H1 (cell line): ENCODE measurements at regions not wholly inside any gene's neighbourhood (a gene's known extent, or its start where the extent isn't known, plus 50 kb on each side); places are given as distances from the start of the nearest gene placed in this dataset.

Source experiments
- CTCF ChIA-PET: fragments of 300-600 bp; sonication (Branson Sonifier 250); formaldehyde crosslinking; loops from one replicate; lab custom pipeline; 2021; ENCODE audit not compliant: partially characterized antibody; lab: Charles Lee
- POLR2A ChIA-PET: fragments of 300-600 bp; sonication (Branson Sonifier 250); formaldehyde crosslinking; loops from one replicate; lab custom pipeline; 2021; ENCODE audit warnings: inconsistent platforms; ENCODE audit not compliant: partially characterized antibody; lab: Charles Lee
- DNase-seq, 2 experiments: peaks; one replicate each; pipeline versions ENCODE4 v3.0.0 to v3.0.0-alpha.2; 2010 to 2022; ENCODE audit warnings: low spot score in 2 of 2, low read depth in 1 of 2, mixed read lengths in 1 of 2
- FAIRE-seq: peaks from 2 replicates; lab custom pipeline; 2011; peaks lifted over from hg19 to GRCh38; lab: Jason Lieb, UNC
- H2AFZ ChIP-seq: 2 replicates; pipeline ENCODE4 v1.8.1; 2012; ENCODE audit warnings: low read length, inconsistent platforms
- H2AK5ac ChIP-seq: 2 replicates; pipeline ENCODE4 v1.6.1; 2013; ENCODE audit warnings: low read depth, low read length
- H2BK120ac ChIP-seq: replicated peaks from 2 replicates; pipeline ENCODE3; 2013; ENCODE audit warnings: low read depth, low read length, inconsistent platforms
- H2BK12ac ChIP-seq: 2 replicates; pipeline ENCODE4 v1.6.1; 2013; ENCODE audit warnings: low read depth, low read length
- H2BK15ac ChIP-seq: 2 replicates; pipeline ENCODE4 v1.6.1; 2013; ENCODE audit warnings: low read length
- H2BK20ac ChIP-seq: 2 replicates; pipeline ENCODE4 v1.6.1; 2013; ENCODE audit warnings: low read length
- H2BK5ac ChIP-seq: 2 replicates; pipeline ENCODE4 v1.6.1; 2013; ENCODE audit warnings: low read depth, low read length
- H3K14ac ChIP-seq: 2 replicates; pipeline ENCODE4 v1.6.1; 2013; ENCODE audit warnings: inconsistent platforms; ENCODE audit not compliant: insufficient read length
- H3K18ac ChIP-seq: 2 replicates; pipeline ENCODE4 v1.6.1; 2013; ENCODE audit warnings: low read length; ENCODE audit errors: extremely low read depth
- H3K23ac ChIP-seq: 2 replicates; pipeline ENCODE4 v1.6.1; 2013; ENCODE audit warnings: inconsistent platforms; ENCODE audit not compliant: insufficient read length
- H3K23me2 ChIP-seq: 2 replicates; pipeline ENCODE4 v1.6.1; 2013; ENCODE audit warnings: low read depth, low read length
- H3K27ac ChIP-seq: 2 replicates; pipeline ENCODE4 v1.6.1; 2011; ENCODE audit warnings: low read depth, low read length, inconsistent platforms
- H3K27me3 ChIP-seq, 4 experiments: replicated peaks in 1 of 4; 1 replicate in 1 of 4; 2 replicates in 3 of 4; pipeline versions ENCODE4 v1.6.1 to v1.8.1; 2011 to 2013; ENCODE audit warnings: low read length in 3 of 4, mild to moderate bottlenecking in 3 of 4, inconsistent platforms in 2 of 4, mixed read lengths in 2 of 4, moderate library complexity in 1 of 4; ENCODE audit not compliant: control insufficient read depth in 3 of 4, insufficient read depth in 3 of 4; ENCODE audit errors: extremely low read depth in 1 of 4
- H3K36me3 ChIP-seq, 4 experiments: 2 replicates each; pipeline versions ENCODE4 v1.6.1 to v1.8.1; 2011 to 2013; ENCODE audit warnings: mild to moderate bottlenecking in 4 of 4, low read length in 3 of 4, moderate library complexity in 2 of 4, control low read depth in 1 of 4, inconsistent platforms in 1 of 4; ENCODE audit not compliant: insufficient read depth in 4 of 4, control insufficient read depth in 2 of 4
- H3K4ac ChIP-seq: replicated peaks from 2 replicates; pipeline ENCODE3; 2013; ENCODE audit warnings: low read length, low read depth, mixed read lengths, inconsistent platforms; ENCODE audit not compliant: insufficient read length
- H3K4me1 ChIP-seq, 4 experiments: replicated peaks in 1 of 4; 1 replicate in 1 of 4; 2 replicates in 3 of 4; pipeline versions ENCODE4 v1.6.1 to v1.8.1; 2011 to 2013; ENCODE audit warnings: low read length in 3 of 4, inconsistent platforms in 2 of 4, mixed read lengths in 1 of 4; ENCODE audit not compliant: insufficient read depth in 4 of 4, control insufficient read depth in 3 of 4
- H3K4me2 ChIP-seq, 2 experiments: 2 replicates each; pipeline versions ENCODE4 v1.6.1 to v1.8.1; 2011 to 2013; ENCODE audit warnings: low read depth in 2 of 2, low read length in 2 of 2, control low read depth in 1 of 2, inconsistent platforms in 1 of 2, mild to moderate bottlenecking in 1 of 2; ENCODE audit not compliant: insufficient read depth in 1 of 2
- H3K4me3 ChIP-seq, 4 experiments: fragments of 200-600, 300-600 bp in 1 of 4; sonication (generic), shearing (Covaris generic), sonication (Bioruptor Twin) in 1 of 4; 2 replicates each; pipeline versions ENCODE4 v1.5.1 to v1.8.1; 2011 to 2016; ENCODE audit warnings: low read length in 4 of 4, low read depth in 3 of 4, control low read depth in 2 of 4, inconsistent platforms in 2 of 4, mild to moderate bottlenecking in 2 of 4, mixed read lengths in 1 of 4, moderate library complexity in 1 of 4; ENCODE audit not compliant: insufficient read depth in 2 of 4; ENCODE audit errors: extremely low read depth in 1 of 4
- H3K56ac ChIP-seq: replicated peaks from 2 replicates; pipeline ENCODE3; 2013; ENCODE audit warnings: low read depth, mild to moderate bottlenecking, mixed read lengths, low read length, inconsistent platforms; ENCODE audit not compliant: insufficient read length
- H3K79me1 ChIP-seq: 2 replicates; pipeline ENCODE4 v1.6.1; 2013; ENCODE audit warnings: low read depth, low read length, control low read depth
- H3K79me2 ChIP-seq, 2 experiments: 2 replicates each; pipeline versions ENCODE4 v1.6.1 to v1.8.1; 2012 to 2013; ENCODE audit warnings: low read length in 2 of 2, mild to moderate bottlenecking in 2 of 2, inconsistent platforms in 1 of 2; ENCODE audit not compliant: insufficient read depth in 2 of 2, control insufficient read depth in 1 of 2
- H3K9ac ChIP-seq, 4 experiments: replicated peaks in 1 of 4; 1 replicate in 1 of 4; 2 replicates in 3 of 4; pipeline versions ENCODE4 v1.6.1 to v1.8.1; 2011 to 2013; ENCODE audit warnings: low read depth in 3 of 4, low read length in 3 of 4, control low read depth in 2 of 4, mild to moderate bottlenecking in 2 of 4, moderate library complexity in 2 of 4, inconsistent platforms in 1 of 4; ENCODE audit errors: extremely low read depth in 1 of 4
- H3K9me3 ChIP-seq, 2 experiments: 2 replicates each; pipeline versions ENCODE4 v1.6.1 to v1.8.1; 2012 to 2013; ENCODE audit warnings: mild to moderate bottlenecking in 2 of 2, moderate library complexity in 2 of 2, control low read depth in 1 of 2, inconsistent platforms in 1 of 2, low read depth in 1 of 2, low read length in 1 of 2, mixed read lengths in 1 of 2; ENCODE audit not compliant: insufficient read depth in 2 of 2
- H4K20me1 ChIP-seq, 2 experiments: replicated peaks in 1 of 2; 2 replicates each; pipeline versions ENCODE3 to v1.8.1; 2011 to 2013; ENCODE audit warnings: inconsistent platforms in 2 of 2, low read length in 2 of 2, mild to moderate bottlenecking in 1 of 2; ENCODE audit not compliant: insufficient read depth in 2 of 2, control insufficient read depth in 1 of 2
- H4K5ac ChIP-seq: 2 replicates; pipeline ENCODE4 v1.6.1; 2013; ENCODE audit warnings: low read length, low read depth, mixed read lengths, inconsistent platforms; ENCODE audit not compliant: insufficient read length
- H4K8ac ChIP-seq: 2 replicates; pipeline ENCODE4 v1.8.0; 2013; ENCODE audit warnings: mild to moderate bottlenecking, moderate library complexity, low read length, inconsistent platforms; ENCODE audit not compliant: insufficient read depth; ENCODE audit errors: extremely low read depth
- H4K91ac ChIP-seq: replicated peaks from 2 replicates; pipeline ENCODE3; 2013; ENCODE audit warnings: low read length, mixed read lengths, inconsistent platforms; ENCODE audit not compliant: insufficient read length
- WGBS, 2 experiments: shearing (Covaris generic) in 1 of 2; methylation state at CpG; one replicate each; pipeline versions ENCODE4 v1.1.6 to v1.1.7; 2013 to 2015; ENCODE audit warnings: low lambda C conversion rate in 2 of 2, mixed read lengths in 2 of 2, inconsistent platforms in 1 of 2, low coverage in 1 of 2, missing lambda C conversion rate in 1 of 2; ENCODE audit not compliant: insufficient replicate concordance in 2 of 2, insufficient coverage in 1 of 2, insufficient read length in 1 of 2; ENCODE audit errors: extremely low coverage in 1 of 2, missing lambda C conversion rate in 1 of 2; 5-methylcytosine and 5-hydroxymethylcytosine counted together

DNA sequence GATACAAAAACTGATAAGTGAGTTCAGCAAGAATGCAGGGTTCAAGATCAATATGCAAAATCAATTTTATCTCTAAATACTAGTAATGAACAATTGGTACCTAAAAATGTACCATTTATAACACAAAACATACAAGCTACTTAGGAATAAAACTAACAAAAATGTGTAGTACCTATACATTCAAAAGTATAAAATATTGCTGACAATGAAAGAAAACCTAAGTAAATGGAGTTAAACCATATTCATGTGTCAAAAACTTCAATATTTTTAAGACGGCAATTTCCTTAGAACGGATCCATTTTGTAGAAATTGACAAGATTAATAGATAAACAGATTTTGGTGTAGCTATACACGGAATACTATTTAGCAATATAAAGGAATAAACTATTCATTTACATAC, 343.1 kb upstream of the CCDC54 start:
- H3K18ac ChIP-seq, result no peak overlapping the region
- CTCF ChIA-PET, result interaction anchor here (0.9 kb wide), 1 partner anchor 28 kb away, joined by 3 read pairs; no protein-coding TSS in a partner anchor
- H3K9me3 ChIP-seq, result peaks cover 4 to 6% of the 10 kb centered on the region in 2 experiments; a peak in 1 of 4 replicates
- no peak for DNase-seq
- H2BK120ac ChIP-seq, result no peak overlapping the region
- H4K91ac ChIP-seq, result no peak overlapping the region
- FAIRE-seq, result no peak
- no peak overlapping the region for H2BK15ac ChIP-seq
- no peak overlapping the region for H2AK5ac ChIP-seq
- POLR2A ChIA-PET, result no interaction called here
- H3K23ac ChIP-seq, result no peak overlapping the region
- H3K9ac ChIP-seq, result no peak overlapping the region
- H3K4ac ChIP-seq, result no peak overlapping the region
- H3K79me2 ChIP-seq, result no peaks in the 10 kb centered on the region
- no peaks in the 10 kb centered on the region for H3K4me1 ChIP-seq
- H3K27me3 ChIP-seq, result peaks cover 0 to 1% (median 0%) of the 10 kb centered on the region in 4 experiments; a peak in 1 of 7 replicates
- H2BK12ac ChIP-seq, result no peak overlapping the region
- H2AFZ ChIP-seq, result no peak overlapping the region
- no peak overlapping the region for H2BK5ac ChIP-seq
- H3K14ac ChIP-seq, result no peak overlapping the region
- 77% methylated on average over 3 of the region's 3 CpGs; no CpG with 5 or more reads in 1 of the 2 experiments for WGBS, 2 experiments
- H4K5ac ChIP-seq, result no peak overlapping the region
- H3K23me2 ChIP-seq, result no peaks in the 10 kb centered on the region; the same call in 1 of the 2 replicates
- H4K8ac ChIP-seq, result no peak overlapping the region
- no peaks in the 10 kb centered on the region for H3K79me1 ChIP-seq
- no peaks in the 10 kb centered on the region for H3K36me3 ChIP-seq
- H3K27ac ChIP-seq, result no peak overlapping the region
- H4K20me1 ChIP-seq, result no peaks in the 10 kb centered on the region
- H2BK20ac ChIP-seq, result no peak overlapping the region
- no peak overlapping the region for H3K4me2 ChIP-seq
- H3K56ac ChIP-seq, result no peak overlapping the region
- H3K4me3 ChIP-seq, result no peak overlapping the region
